GM13976 (cell line): ENCODE measurements at regions not wholly inside any gene's neighbourhood (a gene's known extent, or its start where the extent isn't known, plus 50 kb on each side); places are given as distances from the start of the nearest gene placed in this dataset.

Experiments
- DNase-seq: peaks from one replicate; pipeline ENCODE4 v3.0.0; 2012; ENCODE audit warnings: low spot score
- in situ Hi-C: fragments of 300-500 bp; cut with MboI; formaldehyde crosslinking; loops from one replicate; pipeline ENCODE4 v1.12.0; 2022; ENCODE audit warnings: low sequenced_read_pairs, mixed read lengths, inconsistent platforms; ENCODE audit not compliant: unreplicated experiment
- TF ChIP-seq, protein P1 (sequence below): IDR thresholded peaks from 2 replicates; pipeline ENCODE4 v1.5.1; 2012; ENCODE audit warnings: borderline replicate concordance, mild to moderate bottlenecking; ENCODE audit not compliant: insufficient read depth; ENCODE audit errors: extremely low read depth, missing control alignments, control extremely low read depth

- TF ChIP-seq, protein P1, sequence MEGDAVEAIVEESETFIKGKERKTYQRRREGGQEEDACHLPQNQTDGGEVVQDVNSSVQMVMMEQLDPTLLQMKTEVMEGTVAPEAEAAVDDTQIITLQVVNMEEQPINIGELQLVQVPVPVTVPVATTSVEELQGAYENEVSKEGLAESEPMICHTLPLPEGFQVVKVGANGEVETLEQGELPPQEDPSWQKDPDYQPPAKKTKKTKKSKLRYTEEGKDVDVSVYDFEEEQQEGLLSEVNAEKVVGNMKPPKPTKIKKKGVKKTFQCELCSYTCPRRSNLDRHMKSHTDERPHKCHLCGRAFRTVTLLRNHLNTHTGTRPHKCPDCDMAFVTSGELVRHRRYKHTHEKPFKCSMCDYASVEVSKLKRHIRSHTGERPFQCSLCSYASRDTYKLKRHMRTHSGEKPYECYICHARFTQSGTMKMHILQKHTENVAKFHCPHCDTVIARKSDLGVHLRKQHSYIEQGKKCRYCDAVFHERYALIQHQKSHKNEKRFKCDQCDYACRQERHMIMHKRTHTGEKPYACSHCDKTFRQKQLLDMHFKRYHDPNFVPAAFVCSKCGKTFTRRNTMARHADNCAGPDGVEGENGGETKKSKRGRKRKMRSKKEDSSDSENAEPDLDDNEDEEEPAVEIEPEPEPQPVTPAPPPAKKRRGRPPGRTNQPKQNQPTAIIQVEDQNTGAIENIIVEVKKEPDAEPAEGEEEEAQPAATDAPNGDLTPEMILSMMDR, result no peak
- in situ Hi-C loops, result loop anchor here (25.0 kb wide), 1 partner anchor 582 kb away; no protein-coding TSS in a partner anchor
- DNase-seq, result no peak
Observed at GRCh38 chr3:17844236-17844635, 101.8 kb upstream of the TBC1D5 start.

GRCh38 chr3:17841190-17841828, 98.9 kb upstream of the TBC1D5 start:
- in situ Hi-C loops, result loop anchor here (25.0 kb wide), 1 partner anchor 579 kb away; no protein-coding TSS in a partner anchor
- peak; percentile 59 for DNase-seq
- TF ChIP-seq, protein P1, result peak; percentile 89

DNA sequence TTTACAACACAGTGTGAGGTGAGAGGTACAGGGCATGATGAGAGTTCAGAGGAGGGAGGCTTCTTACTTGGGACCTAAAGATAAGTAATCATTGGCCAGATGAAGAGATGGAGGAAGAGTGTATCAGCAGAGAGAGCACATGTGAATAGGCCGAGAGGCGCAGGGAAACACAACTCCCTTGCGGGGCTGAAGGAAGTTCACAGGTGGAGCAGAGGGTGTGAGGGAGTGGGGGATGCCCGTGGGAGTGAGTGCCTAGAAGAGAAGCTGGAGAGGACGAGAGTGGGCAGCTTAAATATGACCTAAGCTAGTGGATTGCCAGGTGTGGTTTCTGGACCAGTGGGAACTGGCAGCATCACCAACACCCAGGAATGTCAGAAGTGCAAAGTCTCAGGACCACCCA, 98.2 kb upstream of the TBC1D5 start:
- DNase-seq, result no peak
- in situ Hi-C loops, result loop anchor here (25.0 kb wide), 1 partner anchor 578 kb away; no protein-coding TSS in a partner anchor
- TF ChIP-seq, protein P1, result no peak

DNA sequence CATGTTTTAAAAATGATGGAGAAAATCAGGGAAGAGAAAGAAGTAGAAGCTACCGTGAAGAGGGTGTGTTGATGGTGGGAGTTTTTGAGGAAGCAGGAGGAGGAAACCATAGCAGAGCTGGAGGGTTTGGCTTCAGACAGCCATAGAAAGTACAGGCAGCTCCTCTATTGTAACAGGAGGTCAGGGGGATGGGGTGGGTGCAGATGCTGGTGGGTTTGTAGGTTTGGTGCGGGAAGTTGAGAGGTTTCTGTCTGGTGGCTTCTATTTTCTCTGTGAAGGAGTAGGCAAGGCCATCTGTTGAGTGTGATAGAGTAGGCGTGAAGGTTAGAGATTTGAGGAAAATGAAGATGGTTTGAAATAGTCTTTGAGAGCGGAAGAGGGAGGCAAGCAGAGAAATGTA, 97.7 kb upstream of the TBC1D5 start:
- DNase-seq, result no peak
- in situ Hi-C loops, result loop anchor here (25.0 kb wide), 1 partner anchor 578 kb away; no protein-coding TSS in a partner anchor
- TF ChIP-seq, protein P1, result no peak

DNA sequence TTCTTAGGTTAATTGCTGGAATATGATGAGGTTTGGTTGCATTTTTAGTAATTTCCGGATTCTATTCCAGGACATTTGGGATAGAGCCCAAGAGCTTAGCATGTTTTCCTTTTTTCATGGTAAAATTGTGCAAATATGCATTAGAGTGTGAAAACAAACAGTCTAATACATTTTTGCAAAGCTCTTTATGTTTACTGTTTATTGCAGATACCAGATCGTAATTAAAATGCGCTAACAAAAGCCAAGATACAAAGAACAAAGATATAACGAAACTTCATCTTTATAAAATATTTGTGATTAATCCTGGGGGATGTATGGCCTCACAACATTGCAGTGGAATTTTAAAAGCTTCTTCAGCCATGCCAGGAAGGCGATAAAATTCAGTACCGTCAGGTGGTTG, 94.5 kb upstream of the TBC1D5 start:
- TF ChIP-seq, protein P1, result no peak
- DNase-seq, result no peak
- in situ Hi-C loops, result loop anchor here (10.0 to 25.0 kb wide), 2 partner anchors 402 to 575 kb away; no protein-coding TSS in a partner anchor

- in situ Hi-C loops, result loop anchor here (10.0 to 25.0 kb wide), 2 partner anchors 401 to 574 kb away; no protein-coding TSS in a partner anchor
- DNase-seq, result no peak
- TF ChIP-seq, protein P1, result no peak
Observed at GRCh38 chr3:17836092-17836491, 93.7 kb upstream of the TBC1D5 start.
